Type B pancreatic cell (in vitro differentiated cells): ENCODE measurements at regions not wholly inside any gene's neighbourhood (a gene's known extent, or its start where the extent isn't known, plus 50 kb on each side); places are given as distances from the start of the nearest gene placed in this dataset.

Experiments used
- DNase-seq: peaks from one replicate; pipeline ENCODE4 v3.0.0; 2021; ENCODE audit warnings: mixed read lengths; ENCODE audit not compliant: unreplicated experiment; ENCODE audit errors: extremely low spot score
- H3K27ac Mint-ChIP-seq: 2 replicates; pipeline ENCODE4 v1.8.0; 2021; ENCODE audit warnings: mild to moderate bottlenecking, mixed read lengths
- H3K27me3 Mint-ChIP-seq: 2 replicates; pipeline ENCODE4 v1.8.0; 2021; ENCODE audit warnings: mixed read lengths
- H3K36me3 Mint-ChIP-seq: 2 replicates; pipeline ENCODE4 v1.8.0; 2021; ENCODE audit warnings: mixed read lengths
- H3K4me1 Mint-ChIP-seq: one replicate; pipeline ENCODE4 v1.8.0; 2021; ENCODE audit warnings: mixed read lengths; ENCODE audit not compliant: unreplicated experiment
- H3K4me3 Mint-ChIP-seq: 2 replicates; pipeline ENCODE4 v1.8.0; 2021; ENCODE audit warnings: mild to moderate bottlenecking, mixed read lengths
- H3K9me3 Mint-ChIP-seq: 2 replicates; pipeline ENCODE4 v1.8.0; 2021; ENCODE audit warnings: mixed read lengths
- TF ChIP-seq, protein P1 (sequence below): fragments of 200-600 bp; sonication (generic); conservative IDR thresholded peaks from 2 replicates; pipeline ENCODE4 v1.5.0; 2021; ENCODE audit warnings: antibody characterized with exemption, mild to moderate bottlenecking

DNA sequence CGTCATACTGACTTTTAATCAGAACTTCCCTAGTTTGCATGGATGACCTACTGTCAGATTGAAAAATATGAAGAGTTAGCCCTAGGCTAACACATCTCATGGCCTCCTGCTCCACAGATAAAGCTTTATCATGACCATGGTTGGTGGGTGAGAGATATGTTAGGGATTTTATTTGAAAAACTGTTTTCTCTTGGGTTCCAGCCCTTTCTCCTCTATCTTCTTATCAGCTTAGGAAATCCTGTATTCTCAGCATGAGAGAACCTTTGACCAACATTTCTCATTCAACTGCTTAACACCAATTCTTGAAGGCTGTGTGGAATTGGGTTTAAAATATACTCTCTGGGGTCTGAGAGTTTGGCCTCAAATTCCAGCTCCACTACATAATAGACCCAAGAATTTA lies 1407.0 kb upstream of the CELF4 start:
- H3K27ac Mint-ChIP-seq, result no peak overlapping the region
- peaks cover 4% of the 10 kb centered on the region for H3K9me3 Mint-ChIP-seq
- DNase-seq, result no peak
- H3K36me3 Mint-ChIP-seq, result no peaks in the 10 kb centered on the region
- no peak overlapping the region for H3K4me3 Mint-ChIP-seq
- H3K27me3 Mint-ChIP-seq, result no peaks in the 10 kb centered on the region
- no peaks in the 10 kb centered on the region for H3K4me1 Mint-ChIP-seq
- TF ChIP-seq, protein P1, sequence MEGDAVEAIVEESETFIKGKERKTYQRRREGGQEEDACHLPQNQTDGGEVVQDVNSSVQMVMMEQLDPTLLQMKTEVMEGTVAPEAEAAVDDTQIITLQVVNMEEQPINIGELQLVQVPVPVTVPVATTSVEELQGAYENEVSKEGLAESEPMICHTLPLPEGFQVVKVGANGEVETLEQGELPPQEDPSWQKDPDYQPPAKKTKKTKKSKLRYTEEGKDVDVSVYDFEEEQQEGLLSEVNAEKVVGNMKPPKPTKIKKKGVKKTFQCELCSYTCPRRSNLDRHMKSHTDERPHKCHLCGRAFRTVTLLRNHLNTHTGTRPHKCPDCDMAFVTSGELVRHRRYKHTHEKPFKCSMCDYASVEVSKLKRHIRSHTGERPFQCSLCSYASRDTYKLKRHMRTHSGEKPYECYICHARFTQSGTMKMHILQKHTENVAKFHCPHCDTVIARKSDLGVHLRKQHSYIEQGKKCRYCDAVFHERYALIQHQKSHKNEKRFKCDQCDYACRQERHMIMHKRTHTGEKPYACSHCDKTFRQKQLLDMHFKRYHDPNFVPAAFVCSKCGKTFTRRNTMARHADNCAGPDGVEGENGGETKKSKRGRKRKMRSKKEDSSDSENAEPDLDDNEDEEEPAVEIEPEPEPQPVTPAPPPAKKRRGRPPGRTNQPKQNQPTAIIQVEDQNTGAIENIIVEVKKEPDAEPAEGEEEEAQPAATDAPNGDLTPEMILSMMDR, result no peak

DNA sequence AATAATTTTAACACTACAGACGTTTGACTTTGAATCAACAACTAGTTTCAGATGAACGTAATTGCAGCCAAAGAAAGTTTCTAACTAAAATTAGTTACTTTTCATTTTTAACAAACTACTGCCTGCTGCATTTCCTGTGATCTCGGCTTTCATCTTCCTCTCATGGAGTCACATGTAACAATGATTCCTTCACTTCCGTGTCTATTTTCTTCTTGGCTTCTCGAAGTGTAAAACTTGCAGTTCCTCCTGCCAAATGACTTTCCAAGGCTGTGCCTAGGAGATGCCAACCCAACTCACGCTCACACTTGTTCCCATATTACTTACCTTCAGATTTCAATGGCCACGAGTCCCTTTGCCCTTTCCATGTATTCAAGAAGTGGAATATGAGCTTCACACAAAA lies 1406.3 kb upstream of the CELF4 start:
- no peak overlapping the region for H3K27ac Mint-ChIP-seq
- peaks cover 4% of the 10 kb centered on the region for H3K9me3 Mint-ChIP-seq
- DNase-seq, result no peak
- no peaks in the 10 kb centered on the region for H3K4me1 Mint-ChIP-seq
- H3K4me3 Mint-ChIP-seq, result no peak overlapping the region
- TF ChIP-seq, protein P1, result no peak
- H3K36me3 Mint-ChIP-seq, result no peaks in the 10 kb centered on the region
- no peaks in the 10 kb centered on the region for H3K27me3 Mint-ChIP-seq

DNA sequence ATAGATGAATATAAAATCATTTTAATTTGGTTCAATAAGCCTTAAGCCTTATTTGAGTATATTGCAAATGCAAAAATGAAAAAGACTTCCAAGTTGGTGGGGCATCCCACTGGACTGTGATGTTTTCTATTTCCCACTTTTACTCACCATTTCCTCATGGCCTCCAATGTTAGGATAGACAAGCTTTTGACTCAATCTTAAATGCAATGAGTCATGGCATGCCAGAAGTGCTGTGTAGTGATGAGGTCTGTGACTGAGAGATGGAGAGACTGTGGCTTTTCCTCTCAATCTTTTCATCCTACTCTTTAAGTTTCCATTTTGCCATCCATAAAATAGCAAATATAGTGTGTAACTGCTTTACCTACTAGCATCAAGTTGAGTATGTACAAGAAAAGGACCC lies 1401.2 kb upstream of the CELF4 start:
- Mint-ChIP-seq H3K27ac (no peak overlapping the region), H3K36me3 (no peaks in the 10 kb centered on the region), H3K4me3 (no peak overlapping the region), H3K27me3 (no peaks in the 10 kb centered on the region), H3K9me3 (peaks cover 4% of the 10 kb centered on the region), H3K4me1 (no peaks in the 10 kb centered on the region)
- TF ChIP-seq, protein P1, result no peak
- no peak for DNase-seq

DNA sequence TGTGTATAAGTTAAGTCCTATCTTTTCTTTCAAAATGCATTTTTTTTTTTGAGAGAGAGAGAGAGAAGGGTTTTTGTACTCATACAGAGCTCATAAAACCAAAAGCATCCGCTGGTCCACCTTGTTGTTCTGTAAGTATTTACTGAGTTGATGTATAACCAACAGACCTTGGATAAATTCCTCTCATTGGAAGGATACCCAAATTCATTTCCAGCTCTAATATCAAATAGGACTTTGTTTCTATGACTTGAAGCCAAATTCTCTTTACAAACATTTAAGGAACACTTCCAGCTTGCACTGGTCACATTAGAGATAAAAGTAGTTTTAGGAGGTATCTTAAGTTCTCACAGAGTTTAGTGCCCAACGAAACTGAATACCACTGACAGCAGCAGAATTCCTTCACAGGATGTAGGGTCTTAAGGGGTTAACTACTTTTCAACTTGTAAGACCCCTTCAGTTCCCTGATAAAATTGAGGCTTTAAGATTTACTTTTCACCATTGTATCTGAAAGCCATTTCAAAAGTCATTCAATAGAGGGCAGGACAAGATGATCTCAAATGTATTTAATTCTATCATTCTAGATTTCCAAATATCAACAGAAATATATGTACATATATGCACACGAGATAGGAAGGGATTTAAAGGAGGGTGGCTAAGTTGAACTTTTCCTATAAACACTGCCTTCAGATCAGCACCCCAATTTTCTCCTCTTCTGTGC lies 1398.5 kb upstream of the CELF4 start:
- no peaks in the 10 kb centered on the region for H3K36me3 Mint-ChIP-seq
- no peaks in the 10 kb centered on the region for H3K4me1 Mint-ChIP-seq
- no peak for DNase-seq
- TF ChIP-seq, protein P1, result no peak
- no peaks in the 10 kb centered on the region for H3K9me3 Mint-ChIP-seq
- no peak overlapping the region for H3K4me3 Mint-ChIP-seq
- no peak overlapping the region for H3K27ac Mint-ChIP-seq
- no peaks in the 10 kb centered on the region for H3K27me3 Mint-ChIP-seq

DNA sequence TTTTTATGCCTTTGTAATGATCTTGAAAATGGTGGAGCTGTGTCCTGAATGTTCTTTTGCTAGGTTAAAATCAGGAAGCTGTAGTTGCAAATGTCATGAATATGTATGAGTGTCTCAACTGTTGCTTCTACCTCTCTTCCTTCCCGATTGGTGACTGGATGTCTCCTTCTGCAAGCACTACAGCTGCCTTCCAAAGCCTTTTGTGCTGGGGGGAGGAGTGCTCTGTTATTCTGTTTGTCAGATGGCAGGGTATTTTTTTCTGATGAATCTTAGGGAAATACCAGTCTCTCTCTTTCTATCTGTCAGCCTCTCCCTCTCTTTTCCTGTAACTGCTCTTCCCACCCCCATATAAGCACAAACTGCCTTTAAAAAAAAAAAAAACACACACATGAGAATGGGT lies 1396.3 kb upstream of the CELF4 start:
- no peak overlapping the region for H3K4me3 Mint-ChIP-seq
- no peaks in the 10 kb centered on the region for H3K27me3 Mint-ChIP-seq
- H3K9me3 Mint-ChIP-seq, result no peaks in the 10 kb centered on the region
- no peaks in the 10 kb centered on the region for H3K36me3 Mint-ChIP-seq
- DNase-seq, result no peak
- no peaks in the 10 kb centered on the region for H3K4me1 Mint-ChIP-seq
- no peak overlapping the region for H3K27ac Mint-ChIP-seq
- TF ChIP-seq, protein P1, result no peak
